HG03064 (cell line): ENCODE measurements at regions not wholly inside any gene's neighbourhood (a gene's known extent, or its start where the extent isn't known, plus 50 kb on each side); places are given as distances from the start of the nearest gene placed in this dataset.
"Not testable (repeated sequence)": the region's sequence is repeated elsewhere in the genome, so short reads cannot be mapped to it uniquely, and the experiment has no call there.

Experiments
- ATAC-seq: cut with Tn5 transposase; IDR thresholded peaks from one replicate; pipeline ENCODE4 v1.9.1; 2021; ENCODE audit warnings: low read depth; ENCODE audit not compliant: unreplicated experiment

DNA sequence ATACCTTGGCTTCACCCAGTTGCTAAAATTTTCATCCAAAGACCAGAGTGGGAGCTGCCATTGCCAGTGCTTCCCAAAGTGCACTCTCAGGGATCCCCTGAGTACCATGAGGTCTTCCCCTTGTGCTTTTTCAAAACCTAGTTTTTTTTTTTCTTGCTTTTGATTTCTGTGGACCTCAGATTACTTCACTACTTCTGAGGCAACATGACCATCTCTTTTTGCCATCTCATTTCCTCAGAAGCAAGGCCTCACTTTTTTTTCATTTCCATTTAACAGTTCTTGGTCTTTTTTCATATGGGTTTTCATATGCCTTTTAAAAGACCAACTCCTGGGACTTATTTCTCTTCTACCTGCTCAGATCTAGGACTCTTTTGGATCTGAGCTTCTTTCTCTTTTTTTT, 64.1 kb upstream of the MMS22L start:
- no peak for ATAC-seq

DNA sequence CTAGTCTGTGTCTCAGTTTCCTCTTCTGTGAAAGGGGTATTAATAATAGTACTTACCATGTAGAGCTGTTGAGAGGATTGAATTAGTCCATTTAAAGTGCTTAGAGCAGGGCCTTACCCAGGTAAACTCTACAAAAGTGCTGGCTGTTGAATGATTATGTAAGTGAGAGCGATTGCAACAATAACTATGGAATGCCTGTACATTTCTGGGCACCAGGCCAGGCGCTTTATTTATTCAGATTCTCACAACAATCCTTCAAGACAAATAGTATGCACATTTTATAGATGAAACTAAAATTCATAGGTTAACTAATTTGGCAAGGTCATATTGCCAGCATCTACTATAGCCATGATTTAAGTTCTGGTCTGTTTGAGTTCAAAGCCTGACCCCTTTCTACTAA, 78.3 kb upstream of the MMS22L start:
- no peak for ATAC-seq

DNA sequence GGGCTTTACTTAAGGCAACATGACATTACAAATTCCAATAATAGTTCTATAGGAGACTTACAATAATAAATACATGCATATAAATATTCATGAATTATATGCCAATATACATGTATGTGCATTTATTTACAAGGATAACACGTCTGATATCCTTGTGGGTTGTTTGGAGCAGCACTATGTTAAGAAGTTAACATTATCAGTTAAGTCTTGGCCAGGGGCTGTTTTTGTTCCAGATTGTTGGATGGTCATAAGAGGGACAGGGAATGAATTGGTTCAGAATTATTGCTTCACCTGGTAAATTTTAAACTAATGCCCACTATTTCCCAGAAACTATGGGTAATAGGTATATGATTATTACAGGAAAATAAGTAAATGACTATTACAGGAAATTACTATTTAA, 81.3 kb upstream of the MMS22L start:
- no peak for ATAC-seq

DNA sequence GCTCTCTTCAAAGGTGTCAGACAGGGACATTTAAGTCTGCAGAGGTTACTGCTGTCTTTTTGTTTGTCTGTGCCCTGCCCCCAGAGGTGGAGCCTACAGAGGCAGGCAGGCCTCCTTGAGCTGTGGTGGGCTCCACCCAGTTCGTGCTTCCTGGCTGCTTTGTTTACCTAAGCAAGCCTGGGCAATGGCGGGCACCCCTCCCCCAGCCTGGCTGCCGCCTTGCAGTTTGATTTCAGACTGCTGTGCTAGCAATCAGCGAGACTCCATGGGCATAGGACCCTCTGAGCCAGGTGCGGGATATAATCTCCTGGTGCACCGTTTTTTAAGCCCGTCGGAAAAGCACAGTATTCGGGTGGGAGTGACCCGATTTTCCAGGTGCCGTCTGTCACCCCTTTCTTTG, 99.1 kb upstream of the MMS22L start:
- ATAC-seq = not testable (repeated sequence)

GRCh38 chr6:97392735-97393134, 109.7 kb upstream of the MMS22L start:
- ATAC-seq = no peak

- ATAC-seq = peak; percentile 79
Observed at GRCh38 chr6:97394160-97394748, 111.2 kb upstream of the MMS22L start.

DNA sequence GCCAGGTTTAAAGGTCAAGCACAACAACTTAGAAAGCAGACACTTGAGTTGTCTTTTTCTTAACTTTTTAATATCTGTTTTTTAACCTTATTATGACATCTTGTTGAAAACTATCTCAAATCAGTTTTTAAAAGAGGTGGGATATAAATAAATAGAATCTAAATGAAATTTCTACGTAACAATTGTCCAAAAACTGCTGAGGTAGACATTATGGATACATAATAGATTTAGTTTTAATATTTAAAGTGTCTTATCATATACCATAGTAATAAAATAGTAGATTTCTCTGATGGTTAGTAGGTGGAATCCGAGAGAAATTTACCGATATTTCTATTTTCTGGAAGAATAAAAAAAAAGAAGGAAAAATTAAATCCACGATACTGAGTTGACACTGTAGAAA, 113.9 kb upstream of the MMS22L start:
- ATAC-seq = no peak

- ATAC-seq = no peak
Observed at GRCh38 chr6:97399208-97399607, 116.2 kb upstream of the MMS22L start.

DNA sequence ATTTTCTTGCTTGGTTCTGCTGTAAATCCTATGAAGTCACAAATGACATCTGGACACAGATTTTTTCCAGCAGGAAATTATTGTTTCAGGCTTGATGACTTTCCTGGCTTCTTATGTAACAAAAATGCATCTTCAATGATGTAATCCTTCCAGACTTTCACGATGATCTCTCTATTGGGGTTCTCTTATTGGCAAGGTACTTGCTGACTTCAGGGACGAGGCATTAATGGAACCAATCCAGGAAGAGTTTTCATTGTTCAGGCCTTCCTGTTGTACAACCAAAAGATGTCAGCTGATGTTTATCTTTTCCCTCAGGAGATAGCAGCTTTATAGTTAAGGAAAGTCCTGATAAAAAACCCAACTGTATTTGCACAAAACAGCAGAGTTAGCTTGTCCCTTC, 118.5 kb upstream of the MMS22L start:
- no peak for ATAC-seq

GRCh38 chr6:97405818-97406409, 122.9 kb upstream of the MMS22L start:
- ATAC-seq = no peak

GRCh38 chr6:97406633-97407032, 123.6 kb upstream of the MMS22L start:
- no peak for ATAC-seq

DNA sequence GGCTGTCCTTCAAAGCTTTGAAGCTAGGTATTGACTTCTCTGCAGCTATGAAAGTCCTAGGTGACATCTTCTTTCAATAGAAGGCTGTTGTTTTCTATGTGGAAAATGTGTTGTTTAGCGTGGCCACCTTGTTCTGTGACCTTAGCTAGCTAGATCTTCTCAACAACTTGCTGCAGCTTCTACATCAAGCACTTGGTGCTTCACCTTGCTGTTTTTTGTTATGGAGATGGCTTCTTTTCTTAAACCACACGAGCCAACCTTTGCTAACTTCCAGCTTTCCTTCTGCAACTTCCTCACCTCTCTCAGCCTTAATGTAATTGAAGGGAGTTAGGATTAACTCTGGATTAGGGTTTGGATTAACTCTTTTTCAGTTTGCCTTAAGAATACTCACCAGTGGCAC, 128.6 kb upstream of the MMS22L start:
- ATAC-seq = no peak

DNA sequence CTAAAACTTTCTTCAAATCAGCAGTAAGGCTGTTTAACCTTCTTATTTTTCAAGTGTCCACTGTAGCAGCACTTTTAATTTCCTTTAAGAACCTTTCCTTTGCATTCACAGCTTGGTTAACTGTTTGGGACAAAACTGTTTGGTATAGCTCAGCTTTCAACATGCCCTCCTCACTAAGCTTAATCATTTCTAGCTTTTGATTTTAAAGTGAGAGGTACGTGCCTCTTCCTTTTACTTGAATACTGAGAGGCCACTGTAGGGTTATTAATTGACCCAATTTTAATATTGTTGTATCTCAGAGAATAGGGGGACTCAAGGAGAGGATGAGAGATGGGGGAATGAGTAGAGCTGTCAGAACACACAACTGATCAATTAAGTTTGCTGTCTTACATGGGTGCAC, 129.5 kb upstream of the MMS22L start:
- no peak for ATAC-seq

GRCh38 chr6:97422171-97422570, 139.2 kb upstream of the MMS22L start:
- ATAC-seq = no peak

DNA sequence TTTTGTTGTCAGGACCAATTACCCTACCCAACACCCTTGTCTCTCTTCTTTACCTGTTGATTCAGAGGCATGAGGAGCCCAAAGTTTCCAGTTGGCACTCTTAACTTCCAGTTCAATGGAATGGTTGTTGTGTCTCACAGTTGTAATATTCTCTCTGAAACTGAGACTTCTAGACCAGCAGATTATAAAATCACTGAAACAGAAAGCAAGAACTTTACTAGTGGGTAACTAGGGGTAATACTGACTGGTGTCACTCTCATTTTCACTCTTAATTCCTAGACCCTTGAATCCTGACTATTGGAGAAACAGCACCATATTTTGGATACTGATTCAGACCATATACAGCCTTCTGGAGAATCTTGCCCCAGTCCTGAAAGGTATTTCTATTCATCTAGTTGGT, 140.2 kb upstream of the MMS22L start:
- peak; percentile 49 for ATAC-seq

GRCh38 chr6:97427648-97428047, 144.6 kb upstream of the MMS22L start:
- ATAC-seq = peak; percentile 88

DNA sequence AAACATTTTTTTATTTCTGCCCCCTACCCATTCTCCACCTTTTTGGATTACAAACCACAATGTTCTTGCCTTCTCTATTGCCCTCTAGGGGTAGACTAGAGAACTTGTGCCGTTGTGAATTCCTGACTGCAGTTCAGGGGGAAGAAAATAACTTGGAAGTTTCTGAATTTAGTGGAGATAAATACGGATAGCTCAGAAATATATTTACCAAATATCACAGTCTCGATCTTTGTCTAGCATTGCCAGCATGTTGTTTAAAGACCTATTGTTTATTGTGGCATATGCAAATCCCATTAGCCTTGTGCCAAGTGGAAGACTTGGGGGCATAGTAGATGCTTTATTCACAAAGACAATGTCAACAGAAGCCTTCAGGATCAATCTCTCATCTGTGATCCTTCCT, 154.1 kb upstream of the MMS22L start:
- ATAC-seq = no peak

- ATAC-seq = no peak
Observed at GRCh38 chr6:97438011-97438671, 155.1 kb upstream of the MMS22L start.

DNA sequence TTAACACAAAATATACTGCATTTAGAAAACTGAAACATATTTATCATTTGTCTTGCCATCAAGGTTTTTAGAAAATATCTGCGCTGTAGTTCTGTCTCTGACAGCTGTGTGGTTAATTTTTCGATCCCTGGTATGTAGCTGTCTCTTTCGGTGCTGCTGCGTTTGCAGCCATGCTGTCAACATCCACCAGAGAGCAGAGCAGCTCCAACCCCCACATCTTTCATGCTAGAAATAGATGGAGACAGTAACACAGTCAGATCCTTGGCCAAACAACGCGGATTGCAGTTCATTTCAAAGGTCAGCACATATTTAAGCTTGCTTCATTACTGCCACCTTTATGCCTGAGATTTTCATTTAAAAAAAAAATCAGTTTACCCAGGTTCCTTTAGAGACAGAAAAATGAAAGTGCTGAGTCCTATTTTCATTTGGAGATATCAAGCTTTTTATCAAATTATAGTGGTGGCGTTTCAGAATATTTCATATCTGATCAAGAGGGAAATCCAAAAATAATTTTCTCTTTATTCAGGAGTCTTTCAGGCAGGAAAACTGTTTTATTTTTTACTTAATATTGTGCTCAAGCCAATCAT, 157.7 kb upstream of the MMS22L start:
- no peak for ATAC-seq

GRCh38 chr6:97443408-97444080, 160.5 kb upstream of the MMS22L start:
- ATAC-seq = no peak

DNA sequence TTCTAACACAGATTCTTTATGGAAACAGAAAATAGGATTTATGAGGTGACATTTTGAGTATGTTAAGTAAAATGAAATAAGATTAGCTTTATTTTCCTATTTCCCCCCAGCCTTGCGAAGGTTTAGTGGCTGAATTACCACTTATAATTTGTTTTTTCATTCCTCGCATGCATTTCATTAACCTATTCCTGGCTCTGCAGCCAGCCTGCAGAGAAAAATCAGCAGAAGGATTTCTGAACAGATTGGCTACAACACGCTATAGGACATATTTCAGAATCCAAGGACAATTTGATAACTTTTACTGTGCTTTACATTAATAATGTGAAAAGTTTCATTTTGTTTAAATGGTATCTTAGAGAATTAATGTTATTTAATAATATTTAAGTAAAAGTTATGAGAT, 162.4 kb upstream of the MMS22L start:
- ATAC-seq = no peak
